CD14-positive monocyte (primary cell): ENCODE measurements at regions not wholly inside any gene's neighbourhood (a gene's known extent, or its start where the extent isn't known, plus 50 kb on each side); places are given as distances from the start of the nearest gene placed in this dataset.

Source experiments
- DNase-seq, 3 donors: peaks; one replicate each; pipeline ENCODE4 v3.0.0-alpha.2; 2011 to 2022
- H2AFZ ChIP-seq: 2 replicates; pipeline ENCODE4 v1.6.0; 2012; ENCODE audit warnings: mild to moderate bottlenecking, low read depth, low read length, inconsistent platforms; ENCODE audit not compliant: insufficient read depth, poor library complexity, severe bottlenecking
- H3K27ac ChIP-seq, 2 donors: 1 replicate in 1 of 2; 2 replicates in 1 of 2; pipeline ENCODE4 v1.5.1; 2012 to 2013; ENCODE audit warnings: low read length in 2 of 2, control low read depth in 1 of 2, inconsistent platforms in 1 of 2, low read depth in 1 of 2, mild to moderate bottlenecking in 1 of 2
- H3K27me3 ChIP-seq, 2 donors: one replicate each; pipeline versions ENCODE4 v1.6.0 to v1.6.1; 2011 to 2013; ENCODE audit warnings: low read length in 2 of 2; ENCODE audit not compliant: control insufficient read depth in 2 of 2, insufficient read depth in 2 of 2
- H3K36me3 ChIP-seq, 2 donors: replicated peaks in 1 of 2; 1 replicate in 1 of 2; 2 replicates in 1 of 2; pipeline versions ENCODE4 v1.5.1 to v1.6.1; 2012 to 2013; ENCODE audit warnings: low read length in 2 of 2, control low read depth in 1 of 2, inconsistent platforms in 1 of 2, mild to moderate bottlenecking in 1 of 2; ENCODE audit not compliant: insufficient read depth in 2 of 2, control insufficient read depth in 1 of 2
- H3K4me1 ChIP-seq, 2 donors: 1 replicate in 1 of 2; 2 replicates in 1 of 2; pipeline versions ENCODE4 v1.5.1 to v1.6.1; 2012 to 2013; ENCODE audit warnings: low read length in 2 of 2, control low read depth in 1 of 2, inconsistent platforms in 1 of 2, mild to moderate bottlenecking in 1 of 2, moderate library complexity in 1 of 2; ENCODE audit not compliant: insufficient read depth in 2 of 2, control insufficient read depth in 1 of 2
- H3K4me2 ChIP-seq: replicated peaks from 2 replicates; pipeline ENCODE3; 2012; ENCODE audit warnings: low read length, moderate library complexity, mild to moderate bottlenecking; ENCODE audit not compliant: poor library complexity, severe bottlenecking; ENCODE audit errors: extremely low read depth
- H3K4me3 ChIP-seq, 3 experiments: fragments of 200-600 bp in 1 of 3; sonication (generic) in 1 of 3; replicated peaks in 1 of 3; 1 replicate in 2 of 3; 2 replicates in 1 of 3; pipeline ENCODE4 v1.5.1; 2011 to 2013; ENCODE audit warnings: low read length in 3 of 3, mild to moderate bottlenecking in 3 of 3, control low read depth in 2 of 3, low read depth in 2 of 3, inconsistent platforms in 1 of 3, moderate library complexity in 1 of 3
- H3K79me2 ChIP-seq: 2 replicates; pipeline ENCODE4 v1.6.0; 2012; ENCODE audit warnings: mild to moderate bottlenecking, control low read depth, inconsistent platforms, low read length, moderate library complexity; ENCODE audit not compliant: insufficient read depth
- H3K9ac ChIP-seq: 2 replicates; pipeline ENCODE4 v1.6.0; 2017; ENCODE audit warnings: low read length, mild to moderate bottlenecking; ENCODE audit not compliant: insufficient read depth, poor library complexity, severe bottlenecking
- H3K9me3 ChIP-seq, 2 donors: replicated peaks in 1 of 2; 1 replicate in 1 of 2; 2 replicates in 1 of 2; pipeline versions ENCODE4 v1.5.1 to v1.6.1; 2012 to 2013; ENCODE audit warnings: low read length in 2 of 2, control low read depth in 1 of 2; ENCODE audit not compliant: control insufficient read depth in 1 of 2, insufficient read depth in 1 of 2
- H4K20me1 ChIP-seq: 2 replicates; pipeline ENCODE4 v1.6.0; 2012; ENCODE audit warnings: mild to moderate bottlenecking, low read length, control low read depth, moderate library complexity; ENCODE audit not compliant: insufficient read depth
- H3K27ac Mint-ChIP-seq, 7 donors: one replicate each; pipeline ENCODE4 v1.8.0; 2020; ENCODE audit warnings: mild to moderate bottlenecking in 7 of 7, mixed read lengths in 7 of 7, moderate library complexity in 6 of 7, inconsistent platforms in 2 of 7
- H3K27me3 Mint-ChIP-seq, 3 donors: one replicate each; pipeline ENCODE4 v1.8.0; 2021 to 2022; ENCODE audit warnings: low read depth in 3 of 3, mild to moderate bottlenecking in 3 of 3, mixed read lengths in 3 of 3, moderate library complexity in 3 of 3, inconsistent platforms in 1 of 3
- H3K36me3 Mint-ChIP-seq, 2 donors: one replicate each; pipeline ENCODE4 v1.8.0; 2020; ENCODE audit warnings: mixed read lengths in 2 of 2, inconsistent platforms in 1 of 2, mild to moderate bottlenecking in 1 of 2
- H3K4me1 Mint-ChIP-seq: one replicate; pipeline ENCODE4 v1.8.0; 2020; ENCODE audit warnings: mild to moderate bottlenecking, mixed read lengths
- H3K4me3 Mint-ChIP-seq, 2 donors: one replicate each; pipeline ENCODE4 v1.8.0; 2020; ENCODE audit warnings: mild to moderate bottlenecking in 2 of 2, mixed read lengths in 2 of 2, moderate library complexity in 1 of 2
- H3K9me3 Mint-ChIP-seq, 7 donors: one replicate each; pipeline ENCODE4 v1.8.0; 2020 to 2022; ENCODE audit warnings: mixed read lengths in 7 of 7, mild to moderate bottlenecking in 6 of 7, moderate library complexity in 6 of 7, inconsistent platforms in 2 of 7
- WGBS: methylation state at CpG from one replicate; pipeline ENCODE4 v1.1.5; 2013; ENCODE audit warnings: missing lambda C conversion rate; ENCODE audit not compliant: insufficient coverage; 5-methylcytosine and 5-hydroxymethylcytosine counted together
- intact Hi-C, 2 donors: fragments of 100-400 bp; cut with micrococcal nuclease; formaldehyde crosslinking; loops; one replicate each; pipeline versions ENCODE4 v1.15.0 to v1.15.1; 2023
- TF ChIP-seq, protein P1 (sequence below): fragments of 200-600 bp; IDR thresholded peaks from one replicate; pipeline ENCODE4 v1.8.0; 2022; ENCODE audit warnings: antibody characterized with exemption, mild to moderate bottlenecking

DNA sequence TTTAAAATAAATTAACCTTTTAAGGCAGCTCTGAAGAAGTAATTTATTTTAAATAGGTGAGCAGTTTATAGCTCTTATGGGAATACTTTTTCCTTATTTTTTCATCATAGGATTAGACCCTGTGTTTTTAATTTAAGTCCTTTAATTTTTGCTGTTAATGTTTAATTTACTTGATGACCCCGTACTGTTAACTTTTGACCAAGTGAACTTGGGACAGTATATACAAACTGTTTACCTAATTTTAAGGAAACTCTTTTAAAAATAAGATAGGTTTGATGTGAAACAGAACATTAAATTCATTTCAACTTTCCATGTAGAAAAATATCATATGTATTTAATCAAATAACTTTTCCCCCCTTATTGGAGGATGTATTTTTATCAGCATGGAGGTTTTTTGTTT lies 74.4 kb downstream of the KCNRG start:
- H3K4me1 ChIP-seq = peaks cover 24 to 38% of the 10 kb centered on the region in 2 donors
- peaks cover 100% of the 10 kb centered on the region for H4K20me1 ChIP-seq
- no peak for DNase-seq
- no peaks in the 10 kb centered on the region for H3K9me3 ChIP-seq
- intact Hi-C loops = loop anchor here in 1 of 2 donors (5.0 to 10.0 kb wide), 2 partner anchors 33 to 825 kb away; no protein-coding TSS in a partner anchor
- TF ChIP-seq, protein P1, sequence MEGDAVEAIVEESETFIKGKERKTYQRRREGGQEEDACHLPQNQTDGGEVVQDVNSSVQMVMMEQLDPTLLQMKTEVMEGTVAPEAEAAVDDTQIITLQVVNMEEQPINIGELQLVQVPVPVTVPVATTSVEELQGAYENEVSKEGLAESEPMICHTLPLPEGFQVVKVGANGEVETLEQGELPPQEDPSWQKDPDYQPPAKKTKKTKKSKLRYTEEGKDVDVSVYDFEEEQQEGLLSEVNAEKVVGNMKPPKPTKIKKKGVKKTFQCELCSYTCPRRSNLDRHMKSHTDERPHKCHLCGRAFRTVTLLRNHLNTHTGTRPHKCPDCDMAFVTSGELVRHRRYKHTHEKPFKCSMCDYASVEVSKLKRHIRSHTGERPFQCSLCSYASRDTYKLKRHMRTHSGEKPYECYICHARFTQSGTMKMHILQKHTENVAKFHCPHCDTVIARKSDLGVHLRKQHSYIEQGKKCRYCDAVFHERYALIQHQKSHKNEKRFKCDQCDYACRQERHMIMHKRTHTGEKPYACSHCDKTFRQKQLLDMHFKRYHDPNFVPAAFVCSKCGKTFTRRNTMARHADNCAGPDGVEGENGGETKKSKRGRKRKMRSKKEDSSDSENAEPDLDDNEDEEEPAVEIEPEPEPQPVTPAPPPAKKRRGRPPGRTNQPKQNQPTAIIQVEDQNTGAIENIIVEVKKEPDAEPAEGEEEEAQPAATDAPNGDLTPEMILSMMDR = no peak
- Mint-ChIP-seq H3K27me3 (no peaks in the 10 kb centered on the region), H3K27ac (no peak overlapping the region), H3K9me3 (no peaks in the 10 kb centered on the region), H3K4me3 (no peak overlapping the region), H3K4me1 (peaks cover 15% of the 10 kb centered on the region), H3K36me3 (peaks cover 12% of the 10 kb centered on the region in 2 donors)
- H3K79me2 ChIP-seq = peaks cover 100% of the 10 kb centered on the region
- no peak overlapping the region for H3K4me2 ChIP-seq
- H3K9ac ChIP-seq = no peak overlapping the region
- H3K27me3 ChIP-seq = no peaks in the 10 kb centered on the region
- H3K36me3 ChIP-seq = peaks cover 4 to 11% of the 10 kb centered on the region in 2 donors
- no peak overlapping the region for H3K4me3 ChIP-seq
- no peak overlapping the region for H3K27ac ChIP-seq
- WGBS = no CpG with 5 or more reads among the region's 1 CpG
- no peak overlapping the region for H2AFZ ChIP-seq

DNA sequence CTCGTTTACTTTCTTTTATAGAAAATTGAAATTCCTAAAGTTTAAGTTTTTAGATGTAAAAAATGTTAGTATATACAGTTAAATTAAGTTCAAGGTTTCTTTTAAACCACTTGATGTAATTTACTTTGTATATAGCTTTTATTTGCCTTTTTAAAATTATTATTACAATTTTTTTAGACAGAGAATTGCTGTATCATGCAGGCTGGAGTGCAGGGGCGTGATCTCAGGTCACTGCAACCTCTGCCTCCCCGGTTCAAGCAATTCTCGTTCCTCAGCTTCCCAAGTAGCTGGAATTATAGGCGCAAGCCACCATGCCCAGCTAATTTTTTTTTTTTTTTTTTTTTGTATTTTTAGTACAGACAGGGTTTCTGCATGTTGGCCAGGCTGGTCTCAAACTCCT lies 75.0 kb downstream of the KCNRG start:
- peaks cover 100% of the 10 kb centered on the region for H4K20me1 ChIP-seq
- Mint-ChIP-seq H3K4me3 (no peak overlapping the region), H3K27ac (no peak overlapping the region), H3K4me1 (peaks cover 9% of the 10 kb centered on the region), H3K27me3 (no peaks in the 10 kb centered on the region), H3K9me3 (no peaks in the 10 kb centered on the region), H3K36me3 (peaks cover 12% of the 10 kb centered on the region in 2 donors)
- peak overlapping the region in 1 of 2 donors; percentile 50 for H3K27ac ChIP-seq
- intact Hi-C loops = no loop called here
- WGBS = no CpG with 5 or more reads among the region's 5 CpGs
- H3K36me3 ChIP-seq = peaks cover 4 to 11% of the 10 kb centered on the region in 2 donors
- H3K9ac ChIP-seq = no peak overlapping the region
- H3K79me2 ChIP-seq = peaks cover 100% of the 10 kb centered on the region
- no peak overlapping the region for H2AFZ ChIP-seq
- H3K27me3 ChIP-seq = no peaks in the 10 kb centered on the region
- TF ChIP-seq, protein P1 = no peak
- peaks cover 20 to 33% of the 10 kb centered on the region in 2 donors for H3K4me1 ChIP-seq
- DNase-seq = no peak
- no peak overlapping the region for H3K4me2 ChIP-seq
- no peak overlapping the region for H3K4me3 ChIP-seq
- H3K9me3 ChIP-seq = no peaks in the 10 kb centered on the region
